Kidney epithelial cell (primary cell): ENCODE measurements at regions not wholly inside any gene's neighbourhood (a gene's known extent, or its start where the extent isn't known, plus 50 kb on each side); places are given as distances from the start of the nearest gene placed in this dataset.

Experiments
- DNase-seq: peaks from one replicate; pipeline ENCODE4 v3.0.0-alpha.2; 2010; ENCODE audit warnings: low read depth
- H3K27me3 ChIP-seq: 2 replicates; pipeline ENCODE4 v1.6.0; 2011; ENCODE audit warnings: low read length; ENCODE audit not compliant: control insufficient read depth, insufficient read depth
- H3K36me3 ChIP-seq: 2 replicates; pipeline ENCODE4 v1.5.1; 2011; ENCODE audit warnings: low read length; ENCODE audit not compliant: control insufficient read depth, insufficient read depth
- H3K4me3 ChIP-seq: 2 replicates; pipeline ENCODE4 v1.5.1; 2011; ENCODE audit warnings: low read depth, mild to moderate bottlenecking, control low read depth, low read length
- CTCF ChIP-seq: IDR thresholded peaks from 2 replicates; pipeline ENCODE4 v1.5.1; 2011; ENCODE audit warnings: mild to moderate bottlenecking, moderate library complexity, low read length, control low read depth, inconsistent platforms; ENCODE audit not compliant: insufficient read depth, poor library complexity, severe bottlenecking

- Histone ChIP-seq H3K4me3 (no peak overlapping the region), H3K27me3 (peaks cover 5% of the 10 kb centered on the region), H3K36me3 (no peaks in the 10 kb centered on the region)
- no peak for TF ChIP-seq CTCF
- DNase-seq = no peak
Observed at GRCh38 chr15:69941301-69941605, 156.5 kb downstream of the TLE3 start.

GRCh38 chr15:69941706-69942495 is 155.8 kb downstream of the TLE3 start:
- TF ChIP-seq CTCF = no peak

GRCh38 chr15:69943637-69944036 is 154.1 kb downstream of the TLE3 start:
- TF ChIP-seq CTCF = no peak
- Histone ChIP-seq H3K4me3 (no peak overlapping the region), H3K27me3 (peaks cover 5% of the 10 kb centered on the region), H3K36me3 (no peaks in the 10 kb centered on the region)
- DNase-seq = no peak

More at GRCh38 chr15:69941706-69942495, 155.8 kb downstream of the TLE3 start:
- Histone ChIP-seq H3K4me3 (no peak overlapping the region), H3K27me3 (peaks cover 5% of the 10 kb centered on the region), H3K36me3 (no peaks in the 10 kb centered on the region)
- DNase-seq = no peak

- Histone ChIP-seq H3K4me3 (no peak overlapping the region), H3K36me3 (no peaks in the 10 kb centered on the region), H3K27me3 (peaks cover 3% of the 10 kb centered on the region)
- TF ChIP-seq CTCF = no peak
- no peak for DNase-seq
Observed at GRCh38 chr15:69945729-69946128, 152.0 kb downstream of the TLE3 start.

- no peaks in the 10 kb centered on the region for H3K36me3 ChIP-seq
- no peak for DNase-seq
- no peak for TF ChIP-seq CTCF
Observed at GRCh38 chr15:69946870-69947269, 150.8 kb downstream of the TLE3 start.

GRCh38 chr15:69947394-69947793 is 150.3 kb downstream of the TLE3 start:
- H3K4me3 ChIP-seq = no peak overlapping the region
- H3K36me3 ChIP-seq = no peaks in the 10 kb centered on the region
- no peak for TF ChIP-seq CTCF
- no peak for DNase-seq
- peaks cover 3% of the 10 kb centered on the region for H3K27me3 ChIP-seq

More at GRCh38 chr15:69946870-69947269, 150.8 kb downstream of the TLE3 start:
- Histone ChIP-seq H3K4me3 (no peak overlapping the region), H3K27me3 (peaks cover 3% of the 10 kb centered on the region)
